WTC11 (cell line): ENCODE measurements at regions not wholly inside any gene's neighbourhood (a gene's known extent, or its start where the extent isn't known, plus 50 kb on each side); places are given as distances from the start of the nearest gene placed in this dataset.

Experiments used
- ATAC-seq: fragments of 200-7000 bp; cut with Tn5 transposase; 2 replicates; pipeline ENCODE4 v1.10.0; 2021; ENCODE audit warnings: mild to moderate bottlenecking, moderate library complexity
- CTCF ChIA-PET: fragments of 300-600 bp; sonication (Branson Sonifier 250); formaldehyde crosslinking; loops from one replicate; lab custom pipeline; 2021; ENCODE audit warnings: antibody characterized with exemption; lab: Charles Lee
- POLR2A ChIA-PET: fragments of 350-600 bp; sonication (Branson Sonifier 250); formaldehyde crosslinking; loops from one replicate; lab custom pipeline; 2021; ENCODE audit warnings: antibody characterized with exemption; lab: Charles Lee
- DNase-seq: peaks from one replicate; pipeline ENCODE4 v3.0.0; 2021; ENCODE audit warnings: low spot score
- H3K27ac Mint-ChIP-seq: 2 replicates; pipeline ENCODE4 v1.8.0; 2021; ENCODE audit warnings: mixed read lengths
- H3K27me3 Mint-ChIP-seq: 2 replicates; pipeline ENCODE4 v1.8.0; 2021; ENCODE audit warnings: low read depth, mild to moderate bottlenecking, moderate library complexity, mixed read lengths
- H3K36me3 Mint-ChIP-seq: 2 replicates; pipeline ENCODE4 v1.8.0; 2021; ENCODE audit warnings: mixed read lengths
- H3K4me1 Mint-ChIP-seq: 2 replicates; pipeline ENCODE4 v1.8.0; 2022; ENCODE audit warnings: mixed read lengths
- H3K4me3 Mint-ChIP-seq: 2 replicates; pipeline ENCODE4 v1.8.0; 2021; ENCODE audit warnings: mild to moderate bottlenecking, moderate library complexity, mixed read lengths
- H3K9me3 Mint-ChIP-seq: 2 replicates; pipeline ENCODE4 v1.8.0; 2021; ENCODE audit warnings: mixed read lengths
- ARID4B ChIP-seq: sonication (generic); formaldehyde crosslinking; IDR thresholded peaks from 2 replicates; pipeline ENCODE4 v1.8.0; 2023; ENCODE audit warnings: missing genetic modification reagents, mild to moderate bottlenecking, borderline replicate concordance
- E2F1 ChIP-seq: sonication (generic); formaldehyde crosslinking; IDR thresholded peaks from 2 replicates; pipeline ENCODE4 v1.8.0; 2022; ENCODE audit warnings: mild to moderate bottlenecking, missing genetic modification reagents
- E2F5 ChIP-seq: sonication (generic); formaldehyde crosslinking; IDR thresholded peaks from 2 replicates; pipeline ENCODE4 v1.8.1; 2022; ENCODE audit warnings: mild to moderate bottlenecking, moderate library complexity, missing genetic modification reagents
- EMX1 ChIP-seq: fragments of 250-450 bp; sonication (Bioruptor Pico); IDR thresholded peaks from 2 replicates; pipeline ENCODE4 v1.8.0; 2021; ENCODE audit warnings: mild to moderate bottlenecking
- ESRRA ChIP-seq: sonication (generic); formaldehyde crosslinking; IDR thresholded peaks from 2 replicates; pipeline ENCODE4 v1.8.1; 2022; ENCODE audit warnings: mild to moderate bottlenecking, missing genetic modification reagents, borderline replicate concordance
- ETV6 ChIP-seq: sonication (generic); formaldehyde crosslinking; IDR thresholded peaks from 2 replicates; pipeline ENCODE4 v1.8.1; 2022; ENCODE audit warnings: mild to moderate bottlenecking, missing genetic modification reagents
- GABPB1 ChIP-seq: sonication (generic); formaldehyde crosslinking; IDR thresholded peaks from 2 replicates; pipeline ENCODE4 v1.8.1; 2023; ENCODE audit warnings: mild to moderate bottlenecking, missing genetic modification reagents
- GRHL2 ChIP-seq: fragments of 250-450 bp; sonication (Bioruptor Pico); IDR thresholded peaks from 2 replicates; pipeline ENCODE4 v1.8.0; 2022; ENCODE audit warnings: mild to moderate bottlenecking, moderate library complexity; ENCODE audit not compliant: insufficient replicate concordance, severe bottlenecking
- GTF2I ChIP-seq: fragments of 250-450 bp; sonication (Bioruptor Pico); conservative IDR thresholded peaks from 2 replicates; pipeline ENCODE4 v1.4.0; 2021; ENCODE audit warnings: mild to moderate bottlenecking
- MLX ChIP-seq: sonication (generic); formaldehyde crosslinking; IDR thresholded peaks from 2 replicates; pipeline ENCODE4 v1.8.1; 2023; ENCODE audit warnings: mild to moderate bottlenecking, missing genetic modification reagents, moderate library complexity
- TCF7 ChIP-seq: sonication (generic); formaldehyde crosslinking; IDR thresholded peaks from 2 replicates; pipeline ENCODE4 v1.8.0; 2022; ENCODE audit warnings: mild to moderate bottlenecking, low read depth, missing genetic modification reagents, moderate library complexity
- ZBTB43 ChIP-seq: sonication (generic); formaldehyde crosslinking; IDR thresholded peaks from 2 replicates; pipeline ENCODE4 v1.8.1; 2023; ENCODE audit warnings: mild to moderate bottlenecking, missing genetic modification reagents
- ZNF121 ChIP-seq: sonication (generic); formaldehyde crosslinking; IDR thresholded peaks from 2 replicates; pipeline ENCODE4 v1.8.0; 2023; ENCODE audit warnings: missing genetic modification reagents
- ZNF317 ChIP-seq: sonication (generic); formaldehyde crosslinking; IDR thresholded peaks from 2 replicates; pipeline ENCODE4 v1.8.1; 2023; ENCODE audit warnings: low read depth, mild to moderate bottlenecking, moderate library complexity, missing genetic modification reagents, borderline replicate concordance
- ZNF416 ChIP-seq: fragments of 250-450 bp; sonication (Bioruptor Pico); IDR thresholded peaks from 2 replicates; pipeline ENCODE4 v1.9.0; 2021; ENCODE audit warnings: mild to moderate bottlenecking, inconsistent platforms
- TF ChIP-seq, protein P1 (sequence below): sonication (generic); formaldehyde crosslinking; IDR thresholded peaks from 2 replicates; pipeline ENCODE4 v1.8.1; 2022; ENCODE audit warnings: low read depth, mild to moderate bottlenecking, moderate library complexity, missing genetic modification reagents, borderline replicate concordance
- TF ChIP-seq, protein P2 (sequence below): fragments of 200-600 bp; IDR thresholded peaks from 2 replicates; pipeline ENCODE4 v1.8.0; 2022; ENCODE audit warnings: antibody characterized with exemption
- TF ChIP-seq, protein P3 (sequence below): sonication (generic); formaldehyde crosslinking; IDR thresholded peaks from 2 replicates; pipeline ENCODE4 v1.8.1; 2022; ENCODE audit warnings: low read depth, missing genetic modification reagents, borderline replicate concordance

DNA sequence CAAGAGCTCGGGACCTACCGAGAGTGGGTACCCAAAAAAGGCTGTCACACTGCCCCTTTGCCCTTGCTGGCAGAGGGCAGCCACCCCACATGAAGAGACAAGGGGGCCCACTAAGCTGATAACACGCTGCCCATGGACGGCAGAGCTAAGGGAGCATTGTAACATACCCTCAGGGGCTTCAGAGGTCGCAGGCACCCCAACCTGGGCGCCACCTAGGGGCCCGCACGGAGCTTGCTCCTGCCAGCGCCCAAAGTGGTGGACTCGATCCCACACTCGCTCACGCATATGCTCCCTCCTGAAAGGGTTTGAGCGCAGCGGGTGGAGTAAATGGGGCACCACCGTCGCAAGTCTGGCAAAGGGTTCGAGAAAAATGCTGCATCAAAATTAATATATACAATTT is 975.4 kb downstream of the ZPLD1 start:
- ChIA-PET POLR2A (interaction anchor here (1.2 kb wide), 1 partner anchor 44 kb away, joined by 3 read pairs; no protein-coding TSS in a partner anchor), CTCF (interaction anchor here (0.6 to 1.4 kb wide), 14 partner anchors 10 to 737 kb away, joined by 3 to 13 read pairs (median 3); no protein-coding TSS in a partner anchor)
- Mint-ChIP-seq H3K36me3 (no peaks in the 10 kb centered on the region), H3K27me3 (no peaks in the 10 kb centered on the region), H3K27ac (no peak overlapping the region), H3K9me3 (no peaks in the 10 kb centered on the region), H3K4me1 (no peaks in the 10 kb centered on the region), H3K4me3 (no peak overlapping the region)
- DNase-seq (peak; percentile 74), ATAC-seq (peak; percentile 100)
- TF ChIP-seq, protein P1, sequence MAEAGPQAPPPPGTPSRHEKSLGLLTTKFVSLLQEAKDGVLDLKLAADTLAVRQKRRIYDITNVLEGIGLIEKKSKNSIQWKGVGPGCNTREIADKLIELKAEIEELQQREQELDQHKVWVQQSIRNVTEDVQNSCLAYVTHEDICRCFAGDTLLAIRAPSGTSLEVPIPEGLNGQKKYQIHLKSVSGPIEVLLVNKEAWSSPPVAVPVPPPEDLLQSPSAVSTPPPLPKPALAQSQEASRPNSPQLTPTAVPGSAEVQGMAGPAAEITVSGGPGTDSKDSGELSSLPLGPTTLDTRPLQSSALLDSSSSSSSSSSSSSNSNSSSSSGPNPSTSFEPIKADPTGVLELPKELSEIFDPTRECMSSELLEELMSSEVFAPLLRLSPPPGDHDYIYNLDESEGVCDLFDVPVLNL (CRISPR knock-in tag), result no peak
- TF ChIP-seq ZNF317, result no peak
- TF ChIP-seq TCF7 (CRISPR knock-in tag), result no peak
- TF ChIP-seq, protein P2, sequence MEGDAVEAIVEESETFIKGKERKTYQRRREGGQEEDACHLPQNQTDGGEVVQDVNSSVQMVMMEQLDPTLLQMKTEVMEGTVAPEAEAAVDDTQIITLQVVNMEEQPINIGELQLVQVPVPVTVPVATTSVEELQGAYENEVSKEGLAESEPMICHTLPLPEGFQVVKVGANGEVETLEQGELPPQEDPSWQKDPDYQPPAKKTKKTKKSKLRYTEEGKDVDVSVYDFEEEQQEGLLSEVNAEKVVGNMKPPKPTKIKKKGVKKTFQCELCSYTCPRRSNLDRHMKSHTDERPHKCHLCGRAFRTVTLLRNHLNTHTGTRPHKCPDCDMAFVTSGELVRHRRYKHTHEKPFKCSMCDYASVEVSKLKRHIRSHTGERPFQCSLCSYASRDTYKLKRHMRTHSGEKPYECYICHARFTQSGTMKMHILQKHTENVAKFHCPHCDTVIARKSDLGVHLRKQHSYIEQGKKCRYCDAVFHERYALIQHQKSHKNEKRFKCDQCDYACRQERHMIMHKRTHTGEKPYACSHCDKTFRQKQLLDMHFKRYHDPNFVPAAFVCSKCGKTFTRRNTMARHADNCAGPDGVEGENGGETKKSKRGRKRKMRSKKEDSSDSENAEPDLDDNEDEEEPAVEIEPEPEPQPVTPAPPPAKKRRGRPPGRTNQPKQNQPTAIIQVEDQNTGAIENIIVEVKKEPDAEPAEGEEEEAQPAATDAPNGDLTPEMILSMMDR, result peak; percentile 65

GRCh38 chr3:103421460-103421859 is 986.6 kb downstream of the ZPLD1 start:
- no peaks in the 10 kb centered on the region; the same call in 1 of the 2 replicates for H3K36me3 Mint-ChIP-seq
- peaks cover 12% of the 10 kb centered on the region for H3K9me3 Mint-ChIP-seq
- no peaks in the 10 kb centered on the region for H3K4me1 Mint-ChIP-seq
- ATAC-seq (no peak), DNase-seq (no peak)
- H3K27me3 Mint-ChIP-seq, result no peaks in the 10 kb centered on the region
- ChIA-PET POLR2A (interaction anchor here (0.6 kb wide), 1 partner anchor 501 kb away, joined by 6 read pairs; no protein-coding TSS in a partner anchor), CTCF (interaction anchor here (1.7 kb wide), 1 partner anchor 11 kb away, joined by 6 read pairs; no protein-coding TSS in a partner anchor)
- H3K27ac Mint-ChIP-seq, result no peak overlapping the region
- no peak overlapping the region for H3K4me3 Mint-ChIP-seq
- TF ChIP-seq GABPB1 (CRISPR knock-in tag), result no peak
- no peak for TF ChIP-seq ETV6 (CRISPR knock-in tag)
- TF ChIP-seq MLX (CRISPR knock-in tag), result no peak
- TF ChIP-seq, protein P3, sequence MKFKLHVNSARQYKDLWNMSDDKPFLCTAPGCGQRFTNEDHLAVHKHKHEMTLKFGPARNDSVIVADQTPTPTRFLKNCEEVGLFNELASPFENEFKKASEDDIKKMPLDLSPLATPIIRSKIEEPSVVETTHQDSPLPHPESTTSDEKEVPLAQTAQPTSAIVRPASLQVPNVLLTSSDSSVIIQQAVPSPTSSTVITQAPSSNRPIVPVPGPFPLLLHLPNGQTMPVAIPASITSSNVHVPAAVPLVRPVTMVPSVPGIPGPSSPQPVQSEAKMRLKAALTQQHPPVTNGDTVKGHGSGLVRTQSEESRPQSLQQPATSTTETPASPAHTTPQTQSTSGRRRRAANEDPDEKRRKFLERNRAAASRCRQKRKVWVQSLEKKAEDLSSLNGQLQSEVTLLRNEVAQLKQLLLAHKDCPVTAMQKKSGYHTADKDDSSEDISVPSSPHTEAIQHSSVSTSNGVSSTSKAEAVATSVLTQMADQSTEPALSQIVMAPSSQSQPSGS (CRISPR knock-in tag), result no peak
- no peak for TF ChIP-seq ZNF416 (CRISPR knock-in tag)
- no peak for TF ChIP-seq GTF2I (CRISPR knock-in tag)
- no peak for TF ChIP-seq ZBTB43 (CRISPR knock-in tag)
- TF ChIP-seq E2F5 (CRISPR knock-in tag), result no peak
- TF ChIP-seq GRHL2 (CRISPR knock-in tag), result no peak
- no peak for TF ChIP-seq ESRRA (CRISPR knock-in tag)
- no peak for TF ChIP-seq EMX1 (CRISPR knock-in tag)
- TF ChIP-seq, protein P2, result no peak
- TF ChIP-seq E2F1 (CRISPR knock-in tag), result no peak
- no peak for TF ChIP-seq ARID4B (CRISPR knock-in tag)
- no peak for TF ChIP-seq ZNF121 (CRISPR knock-in tag)
